HG02981 (cell line): ENCODE measurements at regions not wholly inside any gene's neighbourhood (a gene's known extent, or its start where the extent isn't known, plus 50 kb on each side); places are given as distances from the start of the nearest gene placed in this dataset.

Source experiments
- ATAC-seq: cut with Tn5 transposase; IDR thresholded peaks from one replicate; pipeline ENCODE4 v1.9.1; 2021; ENCODE audit warnings: mild to moderate bottlenecking, moderate library complexity; ENCODE audit not compliant: unreplicated experiment

DNA sequence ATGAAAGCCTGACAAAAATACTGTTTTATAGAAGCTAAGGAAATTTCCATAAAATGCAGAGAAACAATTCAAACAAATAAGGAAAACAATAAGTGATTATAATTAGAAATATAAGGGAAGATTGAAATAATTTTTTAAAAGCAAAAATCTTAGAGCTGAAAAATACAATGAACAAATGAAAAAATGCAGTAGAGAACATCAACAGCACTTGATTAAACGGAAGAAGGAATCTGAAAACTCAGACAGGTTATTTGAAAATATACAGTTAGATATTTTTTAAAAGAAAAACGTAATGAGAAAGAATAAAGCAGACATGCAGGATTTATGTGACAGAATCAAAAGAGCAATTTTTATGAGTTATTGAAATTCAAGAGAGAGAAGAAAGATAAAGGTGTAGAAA is 279.1 kb upstream of the MAGI2 start:
- no peak for ATAC-seq

DNA sequence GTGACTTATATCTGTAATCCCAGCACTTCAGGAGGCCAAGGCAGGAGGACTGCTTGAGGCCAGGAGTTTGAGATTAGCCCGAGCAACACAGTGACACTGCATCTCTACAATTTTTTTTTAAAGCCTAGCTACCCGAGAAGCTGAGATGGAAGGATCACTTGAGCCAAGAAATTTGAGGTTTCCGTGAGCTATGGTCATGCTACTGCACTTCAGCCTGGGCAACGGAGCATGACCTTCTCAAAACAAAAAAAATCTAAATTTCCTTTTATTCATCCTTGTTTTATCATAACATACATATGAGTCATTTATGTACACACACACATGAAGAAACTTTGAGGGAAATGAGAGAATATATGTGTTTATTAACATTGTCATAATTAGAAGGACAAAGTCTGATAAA is 277.5 kb upstream of the MAGI2 start:
- ATAC-seq = no peak

GRCh38 chr7:79723833-79724618 is 270.6 kb upstream of the MAGI2 start:
- no peak for ATAC-seq

GRCh38 chr7:79722217-79722616 is 268.8 kb upstream of the MAGI2 start:
- no peak for ATAC-seq

DNA sequence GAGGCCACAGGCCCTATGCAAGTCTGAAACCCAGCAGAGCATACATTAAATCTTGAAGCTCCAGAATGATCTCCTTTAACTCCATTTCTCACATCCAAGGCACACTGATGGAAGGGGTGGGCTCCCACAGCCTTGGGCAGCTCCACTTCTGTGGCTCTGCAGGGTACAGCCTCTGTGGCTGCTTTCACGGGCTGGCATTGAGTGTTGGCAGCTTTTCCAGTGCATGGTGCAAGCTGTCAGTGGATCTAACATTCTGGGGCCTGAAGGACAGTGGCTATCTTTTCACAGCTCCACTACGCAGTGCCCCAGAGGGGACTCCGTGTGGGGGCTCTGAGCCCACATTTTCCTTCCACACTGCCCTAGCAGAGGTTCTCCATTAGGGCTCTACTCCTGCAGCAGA is 265.7 kb upstream of the MAGI2 start:
- no peak for ATAC-seq

GRCh38 chr7:79716329-79716728 is 262.9 kb upstream of the MAGI2 start:
- ATAC-seq = no peak

DNA sequence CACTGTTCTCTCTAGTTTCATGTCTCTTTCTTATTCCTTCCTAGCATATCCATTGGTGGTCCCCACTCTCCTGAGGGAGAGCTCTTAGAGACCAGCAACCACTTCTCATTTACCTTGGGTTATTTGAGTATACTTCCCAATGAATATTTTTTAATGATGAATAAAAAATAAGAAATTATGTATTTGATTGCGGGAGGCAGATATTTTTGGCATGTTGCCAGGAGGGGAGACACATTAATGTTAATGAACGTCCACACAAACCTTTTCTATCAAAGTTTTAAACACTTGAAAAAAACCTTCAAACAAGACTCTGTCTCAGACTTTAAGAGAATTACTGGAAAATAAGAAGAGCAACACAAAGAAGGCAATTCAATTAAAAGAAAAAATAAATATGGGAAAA is 260.6 kb upstream of the MAGI2 start:
- ATAC-seq = no peak

DNA sequence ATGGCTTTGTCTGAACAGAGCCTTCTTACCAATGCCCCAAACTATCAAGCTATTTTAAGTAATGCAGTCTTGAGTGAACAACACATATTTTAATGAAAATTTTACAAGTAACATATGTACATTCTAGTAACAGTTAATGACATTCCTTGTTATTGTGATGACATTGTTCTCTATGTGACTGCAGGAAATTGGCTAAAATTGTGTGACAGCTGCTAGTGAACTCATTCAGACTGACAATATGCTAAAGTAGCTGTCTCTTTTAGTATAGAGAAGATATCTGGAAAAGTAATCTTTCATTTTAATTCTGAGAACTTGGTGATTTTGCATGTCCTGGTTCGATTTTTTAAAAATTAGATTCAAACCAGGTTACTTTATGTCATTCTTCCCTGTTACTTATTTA is 259.8 kb upstream of the MAGI2 start:
- ATAC-seq = no peak

- ATAC-seq = no peak
Observed at GRCh38 chr7:79711660-79712059, 258.2 kb upstream of the MAGI2 start.

DNA sequence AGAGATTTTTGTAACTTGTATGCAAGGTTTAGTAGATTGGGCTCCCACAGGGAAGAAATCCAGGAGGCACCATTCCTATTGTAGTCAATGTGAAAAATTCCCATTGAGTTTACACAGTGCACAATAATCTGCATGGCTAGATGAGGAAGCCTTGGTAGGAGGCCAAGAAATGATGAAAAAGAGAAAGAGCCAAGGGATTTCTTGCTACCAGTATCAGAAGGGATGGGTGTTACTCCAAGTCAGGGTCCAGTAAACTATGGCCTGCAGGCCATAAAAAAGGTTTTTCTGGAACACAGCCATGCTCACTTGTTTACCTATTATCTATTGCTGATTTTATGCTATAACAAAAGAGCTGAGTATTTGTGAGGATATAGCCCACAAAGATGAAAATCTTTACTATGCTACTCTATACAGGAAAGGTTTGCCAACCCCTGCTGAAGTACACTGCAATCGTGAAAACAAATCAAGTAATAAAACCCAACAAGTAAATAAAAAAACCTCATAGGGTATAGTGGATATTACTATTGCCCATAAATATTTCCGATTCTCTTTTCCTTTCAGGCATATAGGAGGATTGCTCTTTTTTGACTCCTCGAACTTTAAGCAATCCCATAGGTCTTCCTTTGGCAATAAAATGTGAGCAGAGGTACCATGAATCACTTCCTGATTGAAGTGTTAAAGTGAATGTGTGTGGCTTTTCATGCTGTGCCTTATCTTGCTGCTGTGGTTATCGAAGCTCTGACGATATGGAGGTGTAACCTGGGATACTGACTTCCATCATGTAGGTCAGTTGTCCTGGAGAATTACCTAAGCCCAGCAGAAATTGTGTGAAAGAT is 256.3 kb upstream of the MAGI2 start:
- ATAC-seq = no peak

DNA sequence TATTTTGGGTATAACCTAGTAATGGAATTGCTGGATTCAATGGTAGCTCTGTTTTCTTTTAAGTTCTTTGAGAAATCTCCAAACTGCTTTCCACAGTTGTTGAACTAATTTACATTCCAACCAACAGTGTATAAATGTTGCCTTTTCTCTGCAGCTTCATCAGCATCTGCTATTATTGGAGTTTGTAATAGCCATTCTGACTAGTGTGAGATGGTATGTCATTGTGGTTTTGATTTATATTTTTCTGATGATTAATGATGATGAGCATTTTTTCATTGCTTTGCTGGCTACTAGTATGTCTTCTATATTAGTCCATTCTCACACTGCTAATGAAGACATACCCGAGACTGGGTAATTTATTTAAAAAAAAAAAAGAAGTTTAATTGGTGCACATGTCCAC is 248.6 kb upstream of the MAGI2 start:
- ATAC-seq = no peak

- ATAC-seq = no peak
Observed at GRCh38 chr7:79692015-79692414, 238.5 kb upstream of the MAGI2 start.

DNA sequence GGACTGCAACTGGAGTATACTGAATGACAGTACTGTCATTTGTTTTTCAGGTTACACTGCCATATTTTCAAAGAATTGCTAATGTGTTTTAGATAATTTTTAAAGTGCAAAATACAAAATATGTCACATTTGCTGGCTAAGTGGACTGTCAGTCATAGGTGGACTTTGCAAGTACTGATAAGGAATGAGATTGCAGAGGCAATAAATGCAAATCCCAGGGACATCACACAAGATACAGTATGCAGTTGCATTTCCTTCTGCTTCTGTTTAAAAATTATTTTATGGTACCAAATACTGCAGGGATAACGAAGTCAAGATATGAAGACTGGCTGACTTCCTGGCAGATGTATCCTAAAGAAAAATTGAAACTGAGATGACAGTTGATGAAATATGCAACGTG is 237.6 kb upstream of the MAGI2 start:
- ATAC-seq = no peak

DNA sequence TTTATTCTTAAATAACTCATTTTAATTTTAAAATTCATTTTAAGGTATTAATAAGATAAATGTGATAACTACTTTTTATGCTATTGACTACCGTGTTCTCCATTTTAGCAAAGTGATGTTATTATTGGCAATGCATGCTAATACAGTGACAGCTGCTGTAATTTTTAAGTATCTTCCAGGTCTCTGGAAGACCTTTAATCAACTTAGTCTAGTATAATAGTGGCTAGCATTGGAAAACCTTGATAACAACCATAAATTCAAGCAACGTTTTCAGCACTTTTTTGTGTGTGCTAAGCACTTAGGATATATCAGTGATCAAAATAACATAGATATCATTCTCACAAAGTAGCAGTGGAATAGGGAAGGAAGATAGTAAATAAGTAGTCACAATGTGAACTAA is 230.9 kb upstream of the MAGI2 start:
- ATAC-seq = no peak

DNA sequence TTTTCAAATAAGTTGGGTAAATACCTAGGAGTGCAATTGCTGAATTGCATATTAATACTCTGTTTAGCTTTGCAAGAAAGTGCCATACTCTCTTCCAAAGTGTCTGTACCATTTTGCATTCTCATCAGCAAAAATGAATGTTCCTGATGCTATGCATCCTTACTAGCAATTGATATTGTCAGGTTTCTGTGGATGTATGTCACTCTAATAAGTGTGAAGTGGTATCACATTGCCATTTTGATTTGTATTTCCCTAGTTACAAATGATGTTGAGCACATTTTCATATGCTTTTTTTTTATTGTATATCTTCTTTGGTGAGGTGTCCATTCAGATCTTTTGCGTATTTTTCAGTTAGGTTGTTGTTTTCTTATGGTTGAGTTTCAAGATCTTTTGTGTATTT is 230.4 kb upstream of the MAGI2 start:
- no peak for ATAC-seq

DNA sequence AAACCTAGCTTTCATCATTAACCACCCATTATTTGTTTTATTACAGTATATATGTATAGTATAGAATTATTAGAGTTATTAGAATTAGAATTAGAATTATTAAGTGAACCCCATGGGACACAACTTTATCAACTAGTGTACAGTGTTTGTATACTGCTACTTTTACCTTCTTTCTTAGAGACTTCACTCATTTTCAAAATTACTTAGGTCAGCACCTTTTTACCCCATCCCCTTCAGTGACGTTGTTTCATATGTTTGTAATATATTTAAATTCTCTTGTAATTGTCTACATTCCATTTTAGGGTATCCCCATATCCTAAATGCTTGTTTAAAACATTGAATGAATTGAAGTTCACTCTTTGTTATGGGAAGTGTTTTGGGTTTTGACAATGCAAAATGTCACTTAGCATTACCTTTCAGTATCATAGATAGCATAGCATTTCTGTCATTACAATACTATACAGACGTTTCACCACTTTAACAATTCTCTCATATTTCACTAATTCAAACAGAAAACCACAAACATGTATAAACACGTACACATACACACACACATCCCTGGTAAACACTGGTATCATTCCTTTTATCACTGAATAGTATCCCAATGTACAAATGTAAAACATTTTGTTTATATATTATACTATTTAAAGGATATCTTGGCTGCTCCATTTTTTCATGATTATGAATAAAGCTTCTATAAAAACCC is 229.9 kb upstream of the MAGI2 start:
- no peak for ATAC-seq

GRCh38 chr7:79681454-79681853 is 228.0 kb upstream of the MAGI2 start:
- no peak for ATAC-seq

- ATAC-seq = no peak
Observed at GRCh38 chr7:79673969-79674368, 220.5 kb upstream of the MAGI2 start.

GRCh38 chr7:79673421-79673820 is 220.0 kb upstream of the MAGI2 start:
- no peak for ATAC-seq

- no peak for ATAC-seq
Observed at GRCh38 chr7:79668292-79668691, 214.8 kb upstream of the MAGI2 start.

- no peak for ATAC-seq
Observed at GRCh38 chr7:79666472-79666871, 213.0 kb upstream of the MAGI2 start.
